Naive B cell (primary cell): ENCODE measurements at regions not wholly inside any gene's neighbourhood (a gene's known extent, or its start where the extent isn't known, plus 50 kb on each side); places are given as distances from the start of the nearest gene placed in this dataset.
A peak's percentile ranks its signal among the peaks of the same experiment; 100 is the strongest.

Experiments used
- ATAC-seq, 2 donors: fragments of 150-1000 bp; cut with Tn5 transposase; 2 replicates each; pipeline ENCODE4 v1.10.0; 2021; ENCODE audit warnings: low read depth in 2 of 2, mild to moderate bottlenecking in 2 of 2, moderate library complexity in 2 of 2
- DNase-seq: peaks from one replicate; pipeline ENCODE4 v3.0.0; 2022
- H3K27ac Mint-ChIP-seq, 6 donors: one replicate each; pipeline ENCODE4 v1.8.0; 2020 to 2022; ENCODE audit warnings: mild to moderate bottlenecking in 6 of 6, mixed read lengths in 6 of 6, moderate library complexity in 5 of 6, inconsistent platforms in 2 of 6
- H3K27me3 Mint-ChIP-seq, 3 donors: one replicate each; pipeline ENCODE4 v1.8.0; 2021 to 2022; ENCODE audit warnings: mixed read lengths in 3 of 3, mild to moderate bottlenecking in 1 of 3
- H3K36me3 Mint-ChIP-seq, 2 donors: one replicate each; pipeline ENCODE4 v1.8.0; 2020 to 2022; ENCODE audit warnings: mixed read lengths in 2 of 2, inconsistent platforms in 1 of 2, mild to moderate bottlenecking in 1 of 2
- H3K4me1 Mint-ChIP-seq, 3 donors: one replicate each; pipeline ENCODE4 v1.8.0; 2020 to 2022; ENCODE audit warnings: mixed read lengths in 3 of 3, inconsistent platforms in 1 of 3, mild to moderate bottlenecking in 1 of 3, moderate library complexity in 1 of 3
- H3K4me3 Mint-ChIP-seq, 8 donors: one replicate each; pipeline ENCODE4 v1.8.0; 2020 to 2022; ENCODE audit warnings: mild to moderate bottlenecking in 8 of 8, mixed read lengths in 8 of 8, moderate library complexity in 8 of 8, inconsistent platforms in 2 of 8
- H3K9me3 Mint-ChIP-seq, 7 donors: one replicate each; pipeline ENCODE4 v1.8.0; 2020 to 2022; ENCODE audit warnings: mixed read lengths in 7 of 7, mild to moderate bottlenecking in 5 of 7, inconsistent platforms in 2 of 7, moderate library complexity in 1 of 7

DNA sequence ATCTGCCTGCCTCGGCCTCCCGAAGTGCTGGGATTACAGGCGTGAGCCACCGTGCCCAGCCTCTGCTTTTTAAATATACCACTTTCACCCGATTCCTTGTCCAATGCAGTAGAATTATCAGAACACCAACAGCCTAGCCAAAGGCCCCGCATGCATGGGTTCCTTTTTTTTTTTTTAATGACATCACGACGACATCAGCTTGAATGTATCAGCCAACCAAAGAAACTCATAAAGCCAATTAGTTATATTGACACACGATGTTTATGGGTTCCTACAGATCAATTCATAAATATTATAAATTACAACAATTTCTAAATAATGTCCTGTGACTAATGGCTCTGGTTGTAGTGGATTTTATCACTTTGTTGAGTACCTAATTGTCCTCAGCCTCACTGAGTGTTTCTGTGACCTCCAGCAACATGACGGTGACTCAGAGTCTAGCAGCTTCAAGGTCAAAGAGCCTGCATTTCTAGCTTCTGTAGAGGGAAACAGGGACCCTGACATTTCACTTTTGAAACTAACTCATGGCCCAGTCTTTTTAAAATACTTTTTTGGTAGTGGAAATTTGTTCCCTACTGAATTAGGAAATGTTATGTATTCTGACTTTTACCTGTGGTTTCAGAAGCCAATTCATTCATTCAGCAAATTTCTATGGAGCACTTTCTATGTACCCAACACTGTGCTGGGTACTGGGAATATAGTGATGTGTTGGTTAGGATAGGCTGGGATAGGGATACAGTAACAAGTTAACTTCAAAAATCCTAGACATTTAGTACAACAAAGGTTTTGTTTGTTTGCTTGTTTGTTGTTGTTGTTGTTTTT, 144.1 kb downstream of the SUDS3 start:
- Mint-ChIP-seq H3K27ac (no peak overlapping the region), H3K9me3 (peaks cover 3 to 23% (median 9%) of the 10 kb centered on the region in 7 donors), H3K36me3 (no peaks in the 10 kb centered on the region), H3K27me3 (peaks cover 0 to 16% (median 3%) of the 10 kb centered on the region in 3 donors), H3K4me1 (no peaks in the 10 kb centered on the region), H3K4me3 (no peak overlapping the region)
- ATAC-seq (no peak), DNase-seq (no peak)

DNA sequence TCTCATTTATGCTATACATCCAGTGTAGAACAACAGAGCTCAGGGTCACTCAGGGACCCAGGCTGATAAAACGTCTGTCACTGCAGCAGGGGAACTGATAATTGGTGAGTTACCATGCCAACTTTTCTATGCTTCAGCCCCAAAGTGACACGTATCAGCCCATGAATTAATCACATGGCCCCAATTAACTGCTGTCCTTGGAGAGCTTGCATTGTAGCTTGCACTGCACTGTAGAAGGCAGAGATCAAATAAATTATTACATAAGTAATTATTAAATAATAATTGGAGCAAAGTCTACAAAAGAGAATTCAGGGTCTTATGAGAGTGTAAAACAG, 144.6 kb downstream of the SUDS3 start:
- peaks cover 0 to 16% (median 3%) of the 10 kb centered on the region in 3 donors for H3K27me3 Mint-ChIP-seq
- peaks cover 3 to 23% (median 9%) of the 10 kb centered on the region in 7 donors for H3K9me3 Mint-ChIP-seq
- no peaks in the 10 kb centered on the region for H3K4me1 Mint-ChIP-seq
- ATAC-seq, result no peak
- DNase-seq, result no peak
- H3K36me3 Mint-ChIP-seq, result no peaks in the 10 kb centered on the region
- H3K4me3 Mint-ChIP-seq, result no peak overlapping the region
- no peak overlapping the region for H3K27ac Mint-ChIP-seq

DNA sequence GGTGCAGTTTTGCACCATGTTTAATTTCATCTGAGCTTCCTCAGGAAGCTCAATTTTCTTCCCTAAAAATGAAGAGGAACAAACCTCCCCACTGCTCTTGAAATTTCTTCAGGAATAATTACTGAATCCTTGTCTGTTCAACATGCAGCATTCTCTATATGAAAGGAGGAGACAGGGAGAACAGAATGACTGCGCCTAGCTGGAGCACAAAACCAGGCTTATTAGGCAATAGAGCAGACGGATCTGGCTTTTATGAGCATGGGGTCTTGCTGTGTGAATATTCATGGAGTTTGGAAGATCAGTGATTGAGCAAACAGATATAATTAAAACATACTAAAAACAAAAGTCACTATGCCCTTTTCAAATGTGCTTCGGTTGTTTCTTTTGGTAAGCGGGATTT, 148.1 kb downstream of the SUDS3 start:
- Mint-ChIP-seq H3K27ac (no peak overlapping the region), H3K36me3 (no peaks in the 10 kb centered on the region), H3K9me3 (peaks cover 0 to 7% (median 0%) of the 10 kb centered on the region in 7 donors), H3K4me3 (no peak overlapping the region), H3K27me3 (peaks cover 0 to 10% (median 4%) of the 10 kb centered on the region in 3 donors), H3K4me1 (no peaks in the 10 kb centered on the region)
- no peak for DNase-seq
- no peak for ATAC-seq

DNA sequence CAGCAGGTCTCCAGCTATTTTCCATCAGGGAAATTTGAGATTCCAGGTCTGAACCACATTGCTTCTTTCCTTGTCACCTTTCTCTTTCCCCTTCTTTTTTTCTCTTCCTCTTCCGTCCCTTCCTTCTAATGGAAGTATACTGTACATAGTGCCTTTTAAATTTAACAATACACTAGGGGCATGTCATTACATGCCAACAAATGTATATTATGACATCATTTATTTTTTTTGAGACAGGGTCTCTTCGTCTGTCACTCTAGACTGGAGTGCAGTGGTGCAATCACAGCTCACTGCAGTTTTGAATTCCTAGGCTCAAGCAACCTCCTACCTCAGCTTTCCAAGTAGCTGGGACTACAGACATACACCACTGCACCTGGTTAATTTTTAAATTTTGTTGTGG, 148.9 kb downstream of the SUDS3 start:
- no peaks in the 10 kb centered on the region for H3K36me3 Mint-ChIP-seq
- H3K9me3 Mint-ChIP-seq, result peaks cover 0 to 10% (median under 1%) of the 10 kb centered on the region in 7 donors
- H3K4me3 Mint-ChIP-seq, result no peak overlapping the region
- H3K27ac Mint-ChIP-seq, result no peak overlapping the region
- DNase-seq, result no peak
- H3K4me1 Mint-ChIP-seq, result no peaks in the 10 kb centered on the region
- peaks cover 4 to 14% (median 5%) of the 10 kb centered on the region in 3 donors for H3K27me3 Mint-ChIP-seq
- ATAC-seq, result no peak

DNA sequence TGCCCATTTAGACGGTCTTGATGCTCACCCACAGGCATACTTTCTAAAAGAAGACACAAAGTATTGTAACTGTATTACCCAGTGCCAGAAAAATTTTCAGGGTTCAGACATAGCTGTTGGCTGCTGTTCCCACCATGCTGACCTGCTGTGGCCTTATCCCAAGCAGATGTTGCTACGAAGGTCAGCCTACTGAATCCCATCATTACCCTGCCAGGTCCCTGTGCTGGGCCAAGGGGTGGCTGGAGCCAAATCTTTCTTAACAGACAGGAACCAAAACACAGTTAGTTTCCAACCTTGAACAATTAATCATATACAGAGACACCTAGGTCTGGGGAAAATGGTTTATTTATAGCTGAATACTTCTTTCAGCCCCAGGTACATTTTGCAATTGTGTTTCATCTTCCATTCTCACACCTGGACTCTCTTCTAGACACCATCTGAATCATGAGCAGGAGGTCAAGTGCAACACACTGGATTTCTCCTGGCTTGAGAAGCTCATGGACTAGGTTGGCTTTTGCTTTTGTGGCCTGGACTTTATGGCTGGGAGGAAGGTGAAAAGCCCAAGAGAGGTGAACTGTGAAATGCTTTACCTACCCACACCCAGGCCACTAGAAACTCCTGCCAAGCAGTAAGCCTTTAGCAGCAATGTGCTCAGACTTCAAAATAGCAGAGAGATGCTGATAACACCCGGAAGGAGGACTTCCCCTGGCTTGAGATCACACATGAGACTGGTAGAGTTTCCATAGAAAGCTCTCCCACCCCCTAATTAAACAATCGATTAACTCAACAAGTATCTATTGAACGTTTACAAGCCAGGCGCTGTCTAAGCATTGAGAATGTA, 150.1 kb downstream of the SUDS3 start:
- H3K27ac Mint-ChIP-seq, result peak overlapping the region in 1 of 6 donors; percentile 33
- peaks cover 4 to 22% (median 6%) of the 10 kb centered on the region in 3 donors for H3K27me3 Mint-ChIP-seq
- no peak for ATAC-seq
- no peaks in the 10 kb centered on the region for H3K4me1 Mint-ChIP-seq
- no peak for DNase-seq
- H3K4me3 Mint-ChIP-seq, result no peak overlapping the region
- H3K36me3 Mint-ChIP-seq, result no peaks in the 10 kb centered on the region
- H3K9me3 Mint-ChIP-seq, result peaks cover 0 to 10% (median 3%) of the 10 kb centered on the region in 7 donors

DNA sequence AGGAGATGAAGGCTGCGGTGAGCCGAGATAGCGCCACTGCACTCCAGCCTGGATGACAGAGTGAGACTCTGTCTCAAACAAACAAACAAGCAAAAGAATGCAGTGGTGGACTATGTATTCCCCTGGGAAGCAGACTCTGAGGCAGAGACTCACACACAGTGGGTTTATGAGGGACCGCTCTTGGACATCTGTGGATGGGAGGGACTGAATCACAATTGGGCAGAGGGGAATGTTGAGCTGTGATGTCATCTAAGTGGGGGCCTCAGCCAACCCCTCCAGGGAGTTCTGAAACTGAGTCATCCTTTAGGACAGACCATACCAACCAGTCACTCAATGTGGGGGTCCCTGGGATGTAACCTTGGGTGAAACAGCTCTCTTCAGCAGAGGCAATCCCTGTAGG, 151.0 kb downstream of the SUDS3 start:
- no peak overlapping the region for H3K4me3 Mint-ChIP-seq
- H3K36me3 Mint-ChIP-seq, result no peaks in the 10 kb centered on the region
- H3K4me1 Mint-ChIP-seq, result no peaks in the 10 kb centered on the region
- ATAC-seq (no peak), DNase-seq (no peak)
- H3K27ac Mint-ChIP-seq, result no peak overlapping the region
- H3K27me3 Mint-ChIP-seq, result peaks cover 4 to 22% (median 6%) of the 10 kb centered on the region in 3 donors
- peaks cover 0 to 10% (median 3%) of the 10 kb centered on the region in 7 donors for H3K9me3 Mint-ChIP-seq

DNA sequence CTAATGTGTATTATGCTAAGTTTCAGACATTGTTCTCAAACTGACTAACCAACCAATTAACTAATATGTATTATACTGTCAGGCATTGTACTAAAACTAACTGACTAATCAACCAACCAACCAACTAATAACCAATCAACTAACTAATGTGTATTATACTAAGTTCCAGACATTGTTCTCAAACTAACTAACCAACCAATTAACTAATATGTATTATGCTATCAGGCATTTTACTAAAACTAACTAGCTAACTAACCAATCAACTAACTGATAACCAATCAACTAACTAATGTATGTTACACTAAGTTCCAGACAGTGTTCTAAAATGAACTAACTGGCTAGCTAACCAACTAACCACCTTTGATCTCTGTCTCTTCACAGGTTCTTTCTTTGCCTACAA, 152.3 kb downstream of the SUDS3 start:
- H3K27ac Mint-ChIP-seq, result no peak overlapping the region
- no peaks in the 10 kb centered on the region for H3K4me1 Mint-ChIP-seq
- H3K4me3 Mint-ChIP-seq, result no peak overlapping the region
- no peak for DNase-seq
- H3K9me3 Mint-ChIP-seq, result peaks cover 0 to 10% (median 3%) of the 10 kb centered on the region in 7 donors
- ATAC-seq, result no peak
- no peaks in the 10 kb centered on the region for H3K36me3 Mint-ChIP-seq
- H3K27me3 Mint-ChIP-seq, result peaks cover 4 to 27% (median 6%) of the 10 kb centered on the region in 3 donors

DNA sequence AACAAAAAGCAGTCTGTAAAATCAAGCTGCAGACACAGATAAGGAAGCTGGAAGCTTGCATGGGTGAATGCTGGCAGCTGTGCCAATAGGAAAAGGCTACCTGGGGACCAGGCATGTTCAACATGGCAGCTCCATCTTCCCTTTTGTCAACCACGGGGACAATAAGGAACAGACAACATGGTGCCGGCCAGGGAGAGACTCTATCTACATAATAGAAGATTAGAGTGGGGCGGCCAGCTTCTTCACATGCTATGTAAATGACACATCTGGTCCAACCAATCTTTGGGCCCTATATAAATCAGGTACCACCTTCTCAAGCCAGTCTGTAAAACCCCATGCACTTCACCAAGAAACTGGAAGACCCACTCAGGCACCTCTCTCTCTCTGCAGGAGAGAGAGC, 157.6 kb downstream of the SUDS3 start:
- no peak overlapping the region for H3K27ac Mint-ChIP-seq
- peaks cover 0 to 6% (median 3%) of the 10 kb centered on the region in 7 donors for H3K9me3 Mint-ChIP-seq
- ATAC-seq (no peak), DNase-seq (no peak)
- peaks cover 6 to 23% (median 6%) of the 10 kb centered on the region in 3 donors for H3K27me3 Mint-ChIP-seq
- H3K4me3 Mint-ChIP-seq, result no peak overlapping the region
- no peaks in the 10 kb centered on the region for H3K36me3 Mint-ChIP-seq
- H3K4me1 Mint-ChIP-seq, result no peaks in the 10 kb centered on the region

DNA sequence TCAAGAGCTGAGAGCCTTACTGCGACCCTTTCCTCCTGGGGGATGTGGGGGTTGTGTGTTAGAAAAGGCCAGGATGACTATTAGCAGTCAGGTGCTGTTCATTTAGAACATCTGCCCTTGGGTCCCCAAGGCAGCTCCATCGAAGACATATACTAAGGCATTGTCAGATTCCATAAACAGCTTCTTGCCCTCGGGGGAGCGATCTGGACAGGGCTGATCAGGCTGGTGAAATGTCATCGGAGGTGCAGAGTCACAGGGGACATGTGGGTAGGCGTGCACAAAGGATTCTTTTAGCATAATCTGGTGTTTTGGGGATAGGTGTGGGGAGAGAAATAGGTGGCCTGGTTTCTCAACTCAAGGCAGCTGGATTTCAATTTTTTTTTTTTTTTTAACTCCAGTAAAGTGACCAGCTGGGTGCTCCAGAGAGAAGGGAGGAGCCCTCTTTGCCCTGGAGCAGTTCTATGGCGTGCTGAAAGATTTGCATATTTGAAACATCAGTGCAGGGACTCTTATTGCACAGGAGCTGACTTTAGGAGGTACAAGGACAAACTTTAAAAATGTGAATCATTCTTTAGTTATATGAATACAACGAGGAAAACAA, 160.1 kb downstream of the SUDS3 start:
- Mint-ChIP-seq H3K27ac (no peak overlapping the region), H3K9me3 (peaks cover 0 to 3% (median 0%) of the 10 kb centered on the region in 7 donors), H3K4me3 (no peak overlapping the region), H3K4me1 (no peaks in the 10 kb centered on the region), H3K27me3 (peaks cover 0 to 19% (median 6%) of the 10 kb centered on the region in 3 donors), H3K36me3 (no peaks in the 10 kb centered on the region)
- no peak for DNase-seq
- ATAC-seq, result no peak

DNA sequence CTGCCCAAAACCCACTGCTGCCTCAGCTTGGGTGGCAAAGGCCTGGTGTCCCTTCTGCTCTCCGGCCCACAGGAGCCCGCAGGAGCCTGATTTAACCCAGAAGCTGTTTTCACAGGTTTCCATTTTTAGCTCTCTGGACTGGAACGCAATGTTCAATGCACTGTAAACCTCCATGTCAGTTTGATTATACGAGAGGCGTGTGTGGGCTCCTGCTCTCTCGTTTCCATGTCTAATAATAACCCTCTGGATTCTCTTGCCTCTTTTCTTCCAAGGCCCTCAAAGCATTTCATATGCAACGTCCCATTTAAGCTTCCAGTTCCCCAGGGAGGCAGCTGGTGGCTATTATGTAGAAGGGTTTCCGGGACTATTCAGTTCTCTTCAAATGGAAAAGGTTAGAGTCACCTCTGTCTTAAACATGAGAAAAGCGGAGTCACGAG, 161.1 kb downstream of the SUDS3 start:
- Mint-ChIP-seq H3K27me3 (peaks cover 0 to 18% (median 6%) of the 10 kb centered on the region in 3 donors), H3K9me3 (peaks cover 0 to 2% (median 0%) of the 10 kb centered on the region in 7 donors), H3K27ac (no peak overlapping the region), H3K36me3 (no peaks in the 10 kb centered on the region), H3K4me3 (peak overlapping the region in 1 of 8 donors; percentile 9), H3K4me1 (no peaks in the 10 kb centered on the region)
- no peak for ATAC-seq
- no peak for DNase-seq

DNA sequence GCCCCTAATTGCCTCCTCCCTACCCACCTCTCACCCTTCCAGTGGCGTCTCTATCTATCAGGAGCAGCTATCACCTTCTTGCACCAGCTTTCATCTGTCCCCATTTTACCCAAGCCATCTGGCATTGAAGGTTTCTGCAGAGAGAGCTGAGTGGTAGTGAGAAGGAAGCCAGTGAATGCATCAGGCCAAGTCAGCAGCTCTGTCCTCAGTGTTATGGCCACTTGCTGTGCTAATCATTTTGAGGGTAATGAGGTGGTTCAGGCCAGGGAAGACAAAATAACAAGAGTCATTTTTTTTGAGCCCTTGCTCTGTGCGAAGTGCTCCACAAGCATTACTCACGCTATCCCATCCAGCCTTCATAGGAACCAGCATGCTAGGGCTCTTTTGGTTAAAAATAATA, 164.7 kb downstream of the SUDS3 start:
- DNase-seq (no peak), ATAC-seq (no peak)
- Mint-ChIP-seq H3K9me3 (peaks cover 0 to 7% (median 0%) of the 10 kb centered on the region in 7 donors), H3K36me3 (no peaks in the 10 kb centered on the region), H3K27ac (no peak overlapping the region), H3K4me1 (no peaks in the 10 kb centered on the region), H3K27me3 (peaks cover 0 to 14% (median 0%) of the 10 kb centered on the region in 3 donors), H3K4me3 (no peak overlapping the region)

DNA sequence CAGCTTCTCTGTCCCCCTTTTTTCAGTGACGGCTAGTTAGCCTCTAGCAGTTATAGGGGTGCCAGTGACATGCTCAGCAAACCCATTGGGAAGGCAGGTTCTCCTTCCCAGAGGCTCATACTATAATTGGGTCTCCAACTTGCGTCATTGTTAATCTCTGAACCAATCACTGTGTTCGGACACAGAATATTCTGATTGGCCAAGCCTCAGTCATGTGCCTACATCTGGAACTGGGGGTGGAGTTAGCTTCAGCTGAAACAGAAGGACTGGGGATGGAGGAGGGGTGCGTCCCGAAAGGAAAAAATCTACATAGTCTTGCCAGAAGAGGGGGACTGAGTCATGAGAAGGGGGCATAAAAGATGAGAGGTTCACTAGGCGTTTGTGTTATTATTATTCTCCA, 165.6 kb downstream of the SUDS3 start:
- no peak for DNase-seq
- no peaks in the 10 kb centered on the region for H3K36me3 Mint-ChIP-seq

DNA sequence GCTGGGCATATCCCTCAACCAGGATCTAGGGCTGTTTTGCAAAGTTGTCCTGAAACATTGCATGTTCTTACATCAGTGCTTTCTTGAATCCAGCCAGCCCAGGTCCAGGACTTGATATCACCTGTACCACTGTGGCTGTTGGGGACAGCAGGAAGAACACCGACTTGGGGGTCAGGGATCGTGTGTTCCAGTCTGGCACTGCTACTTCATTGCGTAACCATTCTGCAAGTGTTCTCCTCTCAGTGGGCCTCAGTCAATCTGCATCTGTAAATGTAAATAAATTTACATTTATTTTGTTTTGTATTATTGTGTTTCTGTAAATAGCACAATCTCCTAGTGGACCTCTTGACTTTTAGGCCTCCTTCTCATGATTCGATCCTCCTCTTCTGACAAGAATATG, 167.3 kb downstream of the SUDS3 start:
- H3K4me1 Mint-ChIP-seq, result no peaks in the 10 kb centered on the region
- no peaks in the 10 kb centered on the region for H3K36me3 Mint-ChIP-seq
- ATAC-seq (no peak), DNase-seq (no peak)
- peak overlapping the region in 1 of 6 donors; percentile 7 for H3K27ac Mint-ChIP-seq
- no peak overlapping the region for H3K4me3 Mint-ChIP-seq
- H3K27me3 Mint-ChIP-seq, result peaks cover 0 to 18% (median 6%) of the 10 kb centered on the region in 3 donors
- H3K9me3 Mint-ChIP-seq, result peaks cover 0 to 17% (median 7%) of the 10 kb centered on the region in 7 donors

More for the DNA sequence above, 165.6 kb downstream of the SUDS3 start:
- Mint-ChIP-seq H3K27ac (peak overlapping the region in 1 of 6 donors; percentile 61), H3K4me1 (no peaks in the 10 kb centered on the region), H3K27me3 (peaks cover 0 to 17% (median 4%) of the 10 kb centered on the region in 3 donors), H3K9me3 (peaks cover 0 to 10% (median 1%) of the 10 kb centered on the region in 7 donors), H3K4me3 (peak overlapping the region in 1 of 8 donors; percentile 18)
- ATAC-seq, result no peak
